HG02763 (cell line): ENCODE measurements at regions not wholly inside any gene's neighbourhood (a gene's known extent, or its start where the extent isn't known, plus 50 kb on each side); places are given as distances from the start of the nearest gene placed in this dataset.

ENCODE experiments used
- ATAC-seq: cut with Tn5 transposase; IDR thresholded peaks from one replicate; pipeline ENCODE4 v1.9.1; 2021; ENCODE audit warnings: mild to moderate bottlenecking, moderate library complexity; ENCODE audit not compliant: unreplicated experiment

- no peak for ATAC-seq
Observed at GRCh38 chr12:43294916-43295315, 257.1 kb downstream of the ADAMTS20 start.

GRCh38 chr12:43294147-43294546 lies 257.9 kb downstream of the ADAMTS20 start:
- no peak for ATAC-seq

- ATAC-seq: no peak
Observed at GRCh38 chr12:43293396-43293795, 258.6 kb downstream of the ADAMTS20 start.

- no peak for ATAC-seq
Observed at GRCh38 chr12:43292699-43293098, 259.3 kb downstream of the ADAMTS20 start.

GRCh38 chr12:43291516-43291915 lies 260.5 kb downstream of the ADAMTS20 start:
- ATAC-seq: no peak

- ATAC-seq: no peak
Observed at GRCh38 chr12:43290836-43291235, 261.2 kb downstream of the ADAMTS20 start.

- ATAC-seq: no peak
Observed at GRCh38 chr12:43289426-43289801, 262.6 kb downstream of the ADAMTS20 start.

GRCh38 chr12:43288671-43289425 lies 263.2 kb downstream of the ADAMTS20 start:
- no peak for ATAC-seq

- no peak for ATAC-seq
Observed at GRCh38 chr12:43287706-43288383, 264.2 kb downstream of the ADAMTS20 start.

GRCh38 chr12:43286986-43287385 lies 265.0 kb downstream of the ADAMTS20 start:
- ATAC-seq: no peak

GRCh38 chr12:43285159-43285598 lies 266.8 kb downstream of the ADAMTS20 start:
- ATAC-seq: no peak

GRCh38 chr12:43284486-43285158 lies 267.4 kb downstream of the ADAMTS20 start:
- no peak for ATAC-seq

GRCh38 chr12:43283206-43283605 lies 268.8 kb downstream of the ADAMTS20 start:
- ATAC-seq: no peak

- no peak for ATAC-seq
Observed at GRCh38 chr12:43282106-43282505, 269.9 kb downstream of the ADAMTS20 start.

- ATAC-seq: no peak
Observed at GRCh38 chr12:43281563-43281962, 270.4 kb downstream of the ADAMTS20 start.

- peak; percentile 2 for ATAC-seq
Observed at GRCh38 chr12:43278541-43278832, 273.5 kb downstream of the ADAMTS20 start.

GRCh38 chr12:43277651-43278540 lies 274.1 kb downstream of the ADAMTS20 start:
- peak; percentile 93 for ATAC-seq

- ATAC-seq: no peak
Observed at GRCh38 chr12:43273467-43273866, 278.5 kb downstream of the ADAMTS20 start.

GRCh38 chr12:43271659-43272058 lies 280.3 kb downstream of the ADAMTS20 start:
- ATAC-seq: no peak

GRCh38 chr12:43267818-43268217 lies 284.2 kb downstream of the ADAMTS20 start:
- ATAC-seq: no peak

- ATAC-seq: no peak
Observed at GRCh38 chr12:43261701-43262100, 290.3 kb downstream of the ADAMTS20 start.
